Activated CD4-positive, CD25-positive, alpha-beta regulatory T cell treated with anti-CD3 and anti-CD28 coated beads, Interleukin-2, amount 50 U/mL, for 16 hours (primary cell): ENCODE measurements at regions not wholly inside any gene's neighbourhood (a gene's known extent, or its start where the extent isn't known, plus 50 kb on each side); places are given as distances from the start of the nearest gene placed in this dataset.

ENCODE experiments used
- DNase-seq: peaks from one replicate; pipeline ENCODE4 v3.0.0-alpha.2; 2020; ENCODE audit warnings: low read depth, low spot score

DNA sequence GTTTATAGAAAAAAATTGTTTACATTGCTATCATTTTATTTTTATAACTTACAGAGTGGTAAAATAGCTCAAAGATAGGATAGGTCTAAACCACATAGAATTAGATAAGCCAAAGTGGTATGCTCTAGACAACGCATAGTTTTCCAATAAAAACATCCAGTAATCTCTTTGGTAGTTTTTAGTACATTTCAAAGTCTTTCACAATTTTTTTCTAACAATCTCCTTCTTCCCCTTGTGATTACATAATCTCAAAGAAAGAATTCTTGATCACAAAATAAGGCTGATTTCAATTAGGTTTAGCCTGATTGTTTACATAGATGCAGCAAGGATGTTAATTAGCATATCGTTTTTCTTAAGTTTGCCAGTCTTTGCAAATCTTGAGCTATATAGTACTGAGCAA is 460.0 kb downstream of the FUT8 start:
- no peak for DNase-seq

DNA sequence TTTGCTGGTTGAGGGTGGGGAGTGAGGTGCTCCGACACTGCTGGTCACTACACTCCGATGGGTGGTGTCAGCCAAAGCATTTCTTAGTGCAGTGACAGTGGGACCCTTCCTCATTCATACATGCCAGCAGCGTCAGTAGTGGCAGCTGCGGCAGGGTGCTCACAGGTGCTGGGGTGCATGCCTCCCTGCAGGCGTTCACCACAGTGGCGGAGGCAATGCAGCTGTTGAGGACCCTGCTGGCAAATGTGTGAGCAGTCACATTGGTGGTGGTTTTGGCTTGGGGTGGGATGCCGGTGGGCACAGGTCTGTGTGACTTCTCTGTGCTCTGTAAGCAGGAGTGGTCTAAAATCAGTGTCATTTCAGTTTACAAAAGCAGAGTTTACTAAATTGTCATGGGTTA is 464.6 kb downstream of the FUT8 start:
- no peak for DNase-seq

DNA sequence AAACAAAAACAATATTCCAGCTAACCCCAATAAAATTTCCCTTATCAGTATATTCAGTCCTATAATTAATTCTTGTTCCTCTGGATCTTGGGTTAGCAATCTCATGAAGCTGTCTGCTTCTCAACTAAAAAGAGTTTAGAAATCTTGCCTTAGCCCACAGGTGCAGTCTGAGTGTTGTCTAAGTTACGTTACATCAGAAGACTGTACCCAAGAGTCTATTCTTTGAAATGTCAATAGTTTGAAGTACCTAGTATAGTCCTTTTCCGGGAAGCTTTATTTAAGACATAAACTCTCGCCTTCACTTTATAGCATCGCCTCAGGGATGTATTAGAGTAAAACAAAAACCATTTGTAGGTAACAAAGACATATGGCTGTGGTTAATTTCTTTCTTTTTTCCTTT is 465.1 kb downstream of the FUT8 start:
- no peak for DNase-seq

DNA sequence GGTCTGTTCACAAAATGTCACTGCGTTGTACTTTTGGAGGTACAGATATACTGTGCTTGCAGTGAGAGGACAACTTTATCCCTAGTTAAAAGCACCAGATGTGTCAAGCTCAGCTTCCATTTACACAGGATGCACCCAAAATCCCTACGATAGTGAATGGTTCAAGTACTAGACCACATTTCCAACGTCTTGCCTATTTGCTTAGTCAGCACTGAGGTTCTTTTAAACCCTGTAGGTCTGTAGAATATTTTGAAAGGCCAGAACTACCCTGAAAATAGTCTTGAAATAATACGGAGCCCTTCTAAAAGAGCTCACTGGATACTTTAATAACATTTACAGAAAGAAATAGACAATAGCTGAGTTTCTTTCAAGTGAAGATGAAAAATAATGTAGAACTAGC is 466.1 kb downstream of the FUT8 start:
- no peak for DNase-seq

DNA sequence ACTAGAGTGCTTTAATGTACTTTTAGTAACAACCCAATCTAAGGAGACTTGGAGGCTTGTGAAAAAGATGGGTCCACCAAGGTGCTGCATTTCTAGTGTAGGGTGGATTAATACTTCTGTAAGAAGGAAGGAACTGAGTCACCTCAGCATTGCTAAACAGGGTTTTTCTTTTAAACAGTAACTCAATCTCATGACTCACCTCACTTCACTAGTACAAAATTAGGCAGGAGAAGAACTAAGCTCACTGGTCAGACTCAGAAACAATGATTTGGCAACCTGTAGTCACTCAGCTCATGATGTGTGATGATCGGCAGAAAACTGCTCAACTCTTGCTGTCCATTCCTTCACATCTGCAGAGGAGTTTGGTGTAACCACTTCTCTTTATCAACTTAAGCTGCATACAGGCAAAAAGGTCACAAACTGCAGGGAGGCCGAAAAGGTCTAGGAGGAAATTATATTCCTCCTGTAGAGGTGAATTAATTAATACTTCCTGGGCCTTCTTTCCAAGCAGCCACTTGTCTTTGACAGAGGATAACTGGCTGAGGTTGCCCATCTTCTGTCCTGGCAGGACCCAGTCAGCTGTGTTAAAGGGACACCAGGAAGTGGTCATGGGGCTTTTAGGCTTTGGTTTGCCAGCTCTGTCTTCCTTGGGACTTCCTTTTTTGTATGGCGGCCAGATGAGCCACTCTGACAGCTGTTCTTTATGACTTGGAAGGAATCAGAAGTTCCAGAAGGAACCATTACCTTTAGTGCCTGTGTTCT is 466.9 kb downstream of the FUT8 start:
- DNase-seq, result no peak

DNA sequence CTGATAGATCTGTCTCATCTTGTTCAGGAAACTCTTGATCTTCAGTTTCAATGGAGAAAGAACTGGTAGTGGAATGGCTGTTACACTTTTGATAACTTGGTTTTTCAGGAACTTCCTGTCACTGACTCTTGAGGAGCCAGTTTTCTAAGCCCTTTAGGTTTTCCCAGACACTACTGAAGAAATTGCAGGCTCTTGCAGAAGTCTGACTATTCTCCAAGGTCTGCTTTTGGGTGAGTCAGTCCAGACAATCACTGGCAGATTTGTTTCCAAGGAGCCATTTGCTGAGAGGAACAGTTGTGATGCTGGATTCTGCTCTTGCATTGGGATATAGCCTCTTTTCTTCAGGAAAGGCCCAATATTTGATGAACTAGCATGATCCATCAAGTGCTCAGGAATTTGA is 468.0 kb downstream of the FUT8 start:
- DNase-seq, result no peak

DNA sequence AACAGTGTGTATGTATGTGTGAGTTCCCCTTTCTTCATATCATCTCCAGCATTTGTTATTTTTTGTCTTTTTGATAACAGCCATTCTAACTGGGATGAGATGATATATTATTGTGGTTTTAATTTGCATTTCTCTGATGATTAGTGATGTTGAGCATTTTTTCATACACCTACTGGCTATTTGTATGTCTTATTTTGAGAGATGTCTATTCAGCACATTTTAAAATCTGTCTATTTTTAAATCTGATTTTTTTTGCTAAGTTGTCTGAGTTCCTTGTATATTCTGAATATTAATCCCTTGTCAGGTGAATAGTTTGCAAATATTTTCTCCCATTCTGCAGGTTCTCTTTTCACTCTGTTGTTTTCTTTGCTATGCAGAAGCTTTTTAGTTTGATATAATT is 469.1 kb downstream of the FUT8 start:
- no peak for DNase-seq

DNA sequence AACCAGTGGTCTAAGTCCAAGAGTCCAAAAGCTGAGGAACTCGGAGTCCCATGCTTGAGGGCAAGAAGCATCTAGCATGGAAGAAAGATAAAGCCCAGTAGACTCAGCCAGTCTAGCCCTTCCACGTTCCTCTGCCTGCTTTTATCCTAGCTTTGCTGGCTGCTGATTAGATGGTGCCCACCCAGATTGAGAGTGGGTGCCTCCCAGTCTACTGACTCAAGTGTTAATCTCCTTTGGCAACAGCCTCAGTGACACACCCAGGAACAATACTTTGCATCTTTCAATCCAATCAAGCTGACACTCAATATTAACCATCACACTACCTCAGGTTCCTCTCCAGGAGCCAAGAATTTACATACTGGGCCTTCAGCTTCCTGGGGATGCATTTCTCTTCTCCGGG is 476.1 kb downstream of the FUT8 start:
- no peak for DNase-seq

DNA sequence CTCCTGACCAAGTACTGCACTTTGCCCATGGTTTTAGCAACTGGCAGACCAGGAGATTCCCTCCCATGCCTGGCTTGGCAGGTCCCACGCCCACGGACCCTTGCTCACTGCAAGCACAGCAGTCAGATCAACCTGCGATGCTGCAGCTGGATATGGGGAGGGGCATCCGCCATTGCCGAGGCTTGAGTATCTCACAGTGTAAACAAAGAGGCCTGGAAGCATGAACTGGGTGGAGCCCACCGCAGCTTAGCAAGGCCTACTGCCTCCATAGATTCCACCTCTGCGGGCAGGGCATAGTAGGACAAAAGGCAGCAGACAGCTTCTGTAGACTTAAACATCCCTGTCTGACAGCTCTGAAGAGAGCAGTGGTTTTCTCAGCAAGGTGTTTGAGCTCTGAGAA is 479.8 kb downstream of the FUT8 start:
- no peak for DNase-seq

DNA sequence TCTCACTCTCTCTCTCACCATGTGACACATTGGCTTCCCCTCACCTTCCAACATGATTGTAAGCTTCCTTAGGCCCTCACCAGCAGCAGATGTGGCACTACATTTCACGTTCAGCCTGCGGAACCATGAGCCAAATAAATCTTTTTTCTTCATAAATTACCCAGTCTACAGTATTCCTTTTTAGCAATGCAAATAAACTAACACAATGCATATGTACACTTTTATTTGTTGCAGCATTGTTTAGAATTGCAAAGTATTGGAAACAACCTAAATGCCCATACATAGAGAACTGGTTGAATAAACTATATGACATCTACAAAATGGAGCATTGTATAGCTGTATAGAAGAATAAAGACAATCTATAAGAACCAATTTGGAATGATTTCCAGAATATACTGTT is 487.6 kb downstream of the FUT8 start:
- DNase-seq, result no peak

DNA sequence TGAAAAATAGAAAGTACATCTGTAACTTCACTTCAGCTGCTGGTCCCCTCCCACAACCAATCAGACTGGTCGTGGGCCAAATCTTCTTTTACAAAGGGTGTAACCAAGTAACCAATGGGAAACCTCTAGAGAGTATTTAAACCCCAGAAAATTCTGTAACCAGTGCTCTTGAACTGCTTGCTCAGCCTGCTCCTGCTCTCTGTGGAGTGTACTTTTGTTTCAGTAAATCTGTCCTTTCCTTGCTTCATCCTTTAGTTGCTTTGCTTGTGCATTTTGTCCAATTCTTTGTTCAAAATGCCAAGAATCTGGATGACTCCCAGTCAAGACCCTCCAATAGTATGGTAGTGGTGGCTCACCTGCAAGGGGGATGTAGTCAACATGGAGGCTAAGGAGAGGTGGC is 489.1 kb downstream of the FUT8 start:
- no peak for DNase-seq

DNA sequence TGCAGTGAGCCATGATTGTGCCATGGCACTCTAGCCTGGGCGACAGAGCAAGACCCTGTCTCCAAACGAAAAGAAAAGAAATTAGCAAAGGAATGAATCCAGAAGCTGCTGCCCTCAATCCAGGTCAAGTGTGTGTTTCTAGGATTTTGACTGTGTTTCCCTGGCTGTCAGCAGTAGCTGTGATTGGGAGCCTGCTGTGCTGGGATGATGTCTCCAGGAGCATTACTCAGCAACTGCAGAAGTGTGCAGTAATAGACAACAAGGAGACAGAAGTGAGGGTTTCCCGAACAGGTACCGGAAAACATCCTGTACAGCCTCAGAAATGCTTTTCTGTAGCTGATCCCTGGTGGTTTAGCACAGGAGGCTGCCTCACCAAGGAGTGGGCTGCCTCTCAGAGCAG is 492.5 kb downstream of the FUT8 start:
- DNase-seq, result no peak

DNA sequence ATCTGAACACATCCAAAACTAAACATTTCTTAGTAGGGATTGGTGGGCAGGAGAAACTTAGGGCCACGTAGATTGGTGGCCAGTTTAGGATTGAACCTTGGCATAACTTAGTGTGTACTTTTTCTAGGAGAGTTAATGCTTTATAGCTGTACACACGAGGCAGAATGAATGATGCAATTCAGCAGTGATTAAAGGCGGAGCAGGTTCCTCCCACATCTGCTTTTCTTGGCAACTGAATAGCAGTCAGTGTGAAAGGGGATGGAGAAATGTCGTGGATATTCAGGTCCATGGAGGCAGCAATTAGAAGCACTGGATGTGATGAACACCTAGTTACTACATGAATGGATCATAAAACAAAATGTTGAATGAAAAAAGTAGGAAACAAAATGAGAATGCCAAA is 493.8 kb downstream of the FUT8 start:
- no peak for DNase-seq

DNA sequence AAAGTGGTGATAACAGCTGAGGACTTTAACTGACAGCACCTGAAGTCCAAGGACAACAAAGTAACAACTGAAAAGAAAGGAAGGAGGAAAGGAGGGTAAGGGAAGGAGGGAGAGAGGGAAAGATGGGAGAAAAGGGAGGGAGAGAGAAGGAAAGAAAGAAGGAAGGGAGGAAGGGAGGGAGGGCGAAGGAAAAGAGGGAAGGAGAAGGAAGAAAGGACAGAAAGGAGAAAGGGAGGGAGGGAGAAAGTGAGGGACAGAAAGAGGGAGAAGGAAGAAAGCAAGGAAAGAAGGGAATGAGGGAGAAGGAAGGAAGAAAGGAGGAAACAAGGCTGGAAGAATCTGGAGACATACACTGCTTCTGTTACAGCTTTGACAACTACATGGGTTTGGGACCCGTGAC is 494.4 kb downstream of the FUT8 start:
- no peak for DNase-seq

DNA sequence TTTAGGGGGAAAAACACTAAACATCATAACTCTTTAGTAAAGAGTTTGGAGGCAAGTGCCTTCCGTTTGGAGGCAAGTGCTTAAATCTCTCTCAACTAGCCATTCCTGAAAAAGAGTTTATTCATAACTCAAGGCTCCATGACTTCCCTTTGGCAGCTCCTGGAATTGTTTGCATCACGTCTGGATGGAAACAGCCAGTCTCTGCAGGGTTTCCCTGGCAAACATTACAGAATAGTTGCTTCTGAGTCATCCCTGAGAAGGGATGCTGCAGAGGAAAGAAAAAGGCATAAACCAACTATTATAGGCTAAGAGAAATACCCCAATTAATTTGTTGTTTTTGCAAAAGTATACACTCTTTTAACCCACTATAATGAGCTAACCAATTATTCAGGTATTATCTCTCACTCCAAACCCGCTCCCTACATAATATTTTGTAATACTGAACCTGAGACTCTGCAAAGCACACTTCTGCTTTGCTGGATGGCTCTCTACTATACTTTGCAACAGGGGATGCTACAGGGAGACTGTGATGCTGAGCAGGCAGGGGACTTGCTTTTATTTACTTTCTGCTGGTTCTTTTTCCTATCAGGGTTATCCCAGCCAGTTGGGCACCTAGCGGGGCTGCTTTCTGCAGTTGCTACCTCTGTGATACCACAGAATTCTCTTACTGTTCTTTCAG is 497.7 kb downstream of the FUT8 start:
- no peak for DNase-seq

DNA sequence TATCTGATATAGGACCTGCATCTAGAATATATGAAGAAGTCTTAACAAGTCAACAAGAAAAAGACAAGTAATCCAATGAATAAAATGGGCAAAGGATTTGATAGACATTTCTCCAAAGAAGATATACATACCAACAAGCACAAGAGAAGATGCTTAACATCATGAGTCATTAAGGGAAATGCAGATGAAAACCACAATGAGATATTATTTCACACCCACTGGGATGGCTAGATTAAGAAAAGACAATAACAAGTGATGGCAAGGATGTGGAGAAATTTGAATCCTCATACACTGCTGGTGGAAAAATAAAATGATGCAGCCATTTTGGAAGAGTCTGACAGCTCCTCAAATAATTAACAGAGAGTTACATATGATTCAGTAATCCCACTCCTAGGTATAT is 502.6 kb downstream of the FUT8 start:
- DNase-seq, result no peak

DNA sequence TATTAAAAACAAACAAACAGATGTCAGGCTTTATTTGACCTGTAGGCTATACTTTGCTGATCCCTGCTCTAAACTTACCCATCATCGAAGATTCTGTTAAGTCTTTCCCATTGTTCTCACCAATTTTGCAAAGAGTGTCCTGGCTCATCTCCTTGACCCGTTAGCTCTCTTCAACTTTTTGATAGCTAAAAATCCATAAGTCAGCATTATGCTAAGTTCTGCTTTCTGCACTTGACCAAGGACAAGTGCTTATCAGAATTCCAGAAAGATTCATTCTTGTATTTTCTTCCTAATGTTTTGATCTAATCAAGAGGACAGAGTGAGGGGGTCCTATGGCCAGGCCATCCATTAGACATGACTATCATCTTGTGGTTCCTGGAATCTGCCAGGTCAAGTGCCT is 503.5 kb downstream of the FUT8 start:
- DNase-seq, result no peak

DNA sequence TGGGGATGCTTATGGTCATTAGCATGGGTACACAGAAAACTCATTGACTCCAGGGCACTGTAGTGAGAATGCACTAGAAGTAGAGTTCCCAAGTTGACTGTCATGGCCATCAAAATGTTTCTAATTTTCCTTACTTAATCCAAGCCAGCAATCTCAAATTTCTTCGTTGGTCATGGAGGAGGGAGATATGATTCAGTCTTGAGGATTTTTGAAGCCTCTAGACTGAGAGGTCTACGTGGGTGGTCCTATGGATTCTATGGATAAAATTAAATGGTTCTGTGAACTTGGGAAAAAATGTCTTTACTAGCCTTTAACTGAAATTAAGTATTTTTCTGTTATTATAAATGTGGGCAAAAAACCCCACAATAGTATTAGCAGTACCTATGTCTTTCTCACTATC is 508.5 kb downstream of the FUT8 start:
- no peak for DNase-seq

DNA sequence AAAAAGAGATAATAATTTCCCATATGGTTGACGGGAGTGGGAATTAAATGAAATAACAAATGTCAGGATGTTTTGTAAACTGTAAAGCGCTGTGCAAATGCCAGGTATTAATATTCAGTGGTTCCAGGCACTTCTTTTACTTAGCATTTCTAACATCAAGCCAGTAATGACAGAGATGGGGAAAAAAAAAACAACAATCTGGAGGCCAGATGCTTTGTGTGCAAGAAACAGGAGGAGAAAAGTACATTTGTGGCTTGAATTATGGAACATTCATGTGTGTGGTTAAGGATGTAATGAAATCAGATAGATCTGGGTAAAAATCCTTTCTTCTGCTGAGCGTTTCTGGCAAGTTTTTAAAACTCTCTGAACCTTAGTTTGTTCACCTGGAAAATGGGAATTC is 509.6 kb downstream of the FUT8 start:
- DNase-seq, result no peak

DNA sequence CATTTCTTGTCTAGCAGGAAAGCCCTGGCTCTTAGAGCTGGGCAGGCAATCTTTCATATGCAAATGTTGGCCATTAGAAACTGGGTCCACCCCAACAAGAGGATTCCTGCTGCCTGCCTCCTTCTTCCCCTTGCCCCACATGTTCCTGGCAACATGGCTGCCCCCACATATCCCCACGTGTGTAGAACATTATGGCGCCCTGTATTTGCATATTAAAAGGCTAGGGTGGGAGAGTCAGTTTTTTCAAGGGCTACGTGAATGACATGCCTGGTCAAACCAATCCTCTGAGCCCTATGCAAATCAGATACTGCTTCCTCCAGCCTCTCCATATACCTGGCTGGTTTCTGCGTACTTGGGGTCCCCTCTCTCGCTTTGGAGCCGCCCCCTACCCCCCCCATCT is 514.0 kb downstream of the FUT8 start:
- DNase-seq, result no peak

DNA sequence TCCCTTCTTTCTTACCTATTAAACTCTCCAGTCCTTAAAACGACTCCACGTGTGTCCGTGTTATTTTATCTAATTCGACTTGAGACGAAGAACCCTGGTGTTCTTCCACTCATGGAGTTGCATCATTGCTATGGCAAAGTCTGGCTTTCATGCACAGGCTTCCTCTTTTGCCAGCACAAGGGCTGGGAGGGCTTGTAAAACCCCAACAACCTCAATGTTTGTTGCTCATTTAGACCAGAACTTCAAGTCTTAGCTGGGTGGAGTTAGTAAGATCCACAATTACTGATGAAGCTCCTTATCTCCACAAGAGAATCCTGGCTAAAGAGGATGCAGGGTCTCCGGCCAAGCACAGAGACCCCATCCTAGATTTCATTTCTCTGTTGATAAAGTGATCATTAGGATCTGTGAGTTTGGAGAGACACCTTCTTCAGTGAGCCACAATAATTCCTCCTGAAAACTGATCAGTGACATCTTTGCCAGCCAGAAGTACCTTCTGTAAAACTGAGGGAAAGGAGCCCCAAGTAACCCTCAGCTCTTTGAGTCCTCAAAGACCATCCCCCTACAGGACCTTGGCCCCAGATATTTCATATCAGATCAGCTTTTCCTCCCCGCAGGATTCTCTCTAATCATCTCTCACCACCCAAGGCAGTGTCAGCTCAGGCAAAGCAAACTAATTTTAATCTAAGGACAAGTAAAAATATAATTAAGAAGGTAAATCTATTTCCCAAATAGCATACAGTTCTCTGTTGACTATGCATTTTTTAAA is 514.6 kb downstream of the FUT8 start:
- no peak for DNase-seq

DNA sequence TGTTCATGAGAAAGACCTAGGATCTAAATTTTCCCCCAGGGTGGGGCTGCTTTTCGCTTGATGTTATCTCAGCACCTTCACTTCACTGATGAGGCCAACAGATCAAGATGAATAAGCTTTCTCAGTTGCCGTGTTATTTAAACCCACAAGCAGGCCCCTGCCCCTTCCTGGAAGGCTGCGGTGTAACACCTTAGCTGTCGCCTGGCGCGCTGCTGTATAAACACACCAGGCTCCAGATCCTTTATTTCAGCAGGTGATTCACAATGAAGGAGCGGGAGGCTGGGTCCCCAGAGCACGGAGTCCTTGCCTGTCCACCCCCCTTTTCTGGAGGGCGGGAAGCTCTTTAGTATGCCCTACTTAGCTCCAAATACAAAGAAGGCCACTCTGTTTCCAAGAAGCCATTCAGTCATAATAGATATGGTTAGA is 515.4 kb downstream of the FUT8 start:
- DNase-seq, result peak; percentile 42

DNA sequence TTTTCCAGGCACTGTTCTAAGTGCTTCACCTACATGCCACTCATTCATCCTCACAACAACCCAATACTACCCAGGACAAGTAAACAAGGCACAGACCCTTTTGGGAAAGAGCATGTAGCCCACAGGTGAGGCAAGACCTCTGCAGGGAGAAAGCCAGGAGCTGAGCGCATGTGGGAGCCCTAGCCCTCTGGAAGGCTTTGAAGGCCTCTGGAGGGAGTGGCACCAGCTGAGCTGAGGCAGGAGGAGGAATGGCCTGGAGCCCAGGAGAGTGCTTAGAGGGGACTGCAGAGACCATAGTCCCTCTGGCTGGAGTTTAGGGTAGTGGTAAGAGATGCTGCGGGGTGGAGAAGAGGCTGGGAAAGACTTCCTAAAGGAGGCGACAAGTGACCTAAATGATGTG is 516.5 kb downstream of the FUT8 start:
- no peak for DNase-seq
